GM13977 (cell line): ENCODE measurements at regions not wholly inside any gene's neighbourhood (a gene's known extent, or its start where the extent isn't known, plus 50 kb on each side); places are given as distances from the start of the nearest gene placed in this dataset.
"Not testable (repeated sequence)": the region's sequence is repeated elsewhere in the genome, so short reads cannot be mapped to it uniquely, and the experiment has no call there.

Source experiments
- DNase-seq: peaks from one replicate; pipeline ENCODE4 v3.0.0; 2012; ENCODE audit warnings: low spot score
- CTCF ChIP-seq: IDR thresholded peaks from 2 replicates; pipeline ENCODE4 v1.5.1; 2012; ENCODE audit warnings: mild to moderate bottlenecking, control low read depth; ENCODE audit not compliant: insufficient read depth; ENCODE audit errors: extremely low read depth, missing control alignments
- in situ Hi-C: fragments of 300-500 bp; cut with MboI; formaldehyde crosslinking; loops from one replicate; pipeline ENCODE4 v1.12.0; 2022; ENCODE audit warnings: low sequenced_read_pairs, low pct_unique_long_range_greater_than_20kb, mixed read lengths, inconsistent platforms; ENCODE audit not compliant: unreplicated experiment

- in situ Hi-C loops, DNase-seq: not testable (repeated sequence)
These were observed 89.3 kb upstream of the IKBKE start for GRCh38 chr1:206380791-206381610.

- peak; percentile 44 for TF ChIP-seq CTCF
- DNase-seq, in situ Hi-C loops: not testable (repeated sequence)
These were observed 86.1 kb upstream of the IKBKE start for GRCh38 chr1:206384029-206384807.

- DNase-seq, in situ Hi-C loops: not testable (repeated sequence)
These were observed 85.4 kb upstream of the IKBKE start for GRCh38 chr1:206384891-206385290.

GRCh38 chr1:206387631-206388030 lies 82.6 kb upstream of the IKBKE start:
- DNase-seq, in situ Hi-C loops: not testable (repeated sequence)

GRCh38 chr1:206391903-206392302 lies 78.4 kb upstream of the IKBKE start:
- in situ Hi-C loops, DNase-seq: not testable (repeated sequence)

- in situ Hi-C loops, DNase-seq: not testable (repeated sequence)
These were observed 72.8 kb upstream of the IKBKE start for GRCh38 chr1:206397501-206397900.

GRCh38 chr1:206398261-206398660 lies 72.0 kb upstream of the IKBKE start:
- in situ Hi-C loops, DNase-seq: not testable (repeated sequence)

- in situ Hi-C loops = not testable (repeated sequence)
These were observed 66.5 kb upstream of the IKBKE start for GRCh38 chr1:206403612-206404307.

GRCh38 chr1:206404309-206405027 lies 65.8 kb upstream of the IKBKE start:
- in situ Hi-C loops, DNase-seq: not testable (repeated sequence)

More at GRCh38 chr1:206403612-206404307, 66.5 kb upstream of the IKBKE start:
- not testable (repeated sequence) for DNase-seq

GRCh38 chr1:206405282-206405681 lies 65.0 kb upstream of the IKBKE start:
- in situ Hi-C loops, DNase-seq: not testable (repeated sequence)

GRCh38 chr1:206408371-206409288 lies 61.6 kb upstream of the IKBKE start:
- DNase-seq, in situ Hi-C loops: not testable (repeated sequence)
